Esophagus squamous epithelium (tissue), 5 donors: ENCODE measurements at regions not wholly inside any gene's neighbourhood (a gene's known extent, or its start where the extent isn't known, plus 50 kb on each side); places are given as distances from the start of the nearest gene placed in this dataset.
"Not testable (repeated sequence)": the region's sequence is repeated elsewhere in the genome, so short reads cannot be mapped to it uniquely, and the experiment has no call there.

ENCODE experiments used
- DNase-seq: peaks from one replicate; lab custom pipeline; 2025; lab: John Stamatoyannopoulos, UW
- H3K27ac ChIP-seq, 4 donors: fragments of 200-600 bp; sonication (generic); one replicate each; pipeline ENCODE4 v1.5.1; 2016 to 2019; ENCODE audit warnings: mild to moderate bottlenecking in 1 of 4
- H3K27me3 ChIP-seq, 4 donors: fragments of 200-600 bp; sonication (generic); 1 replicate in 3 of 4; 2 replicates in 1 of 4; pipeline versions ENCODE4 v1.5.1 to v1.6.0; 2017 to 2021; ENCODE audit warnings: antibody characterized with exemption in 1 of 4
- H3K36me3 ChIP-seq, 3 donors: fragments of 200-600 bp; sonication (generic); one replicate each; pipeline ENCODE4 v1.5.1; 2016 to 2019
- H3K4me1 ChIP-seq, 3 donors: fragments of 200-600 bp; sonication (generic); one replicate each; pipeline ENCODE4 v1.5.1; 2017 to 2019
- H3K4me3 ChIP-seq, 4 donors: fragments of 200-600 bp; sonication (generic); 1 replicate in 3 of 4; 2 replicates in 1 of 4; pipeline ENCODE4 v1.5.1; 2016 to 2019; ENCODE audit warnings: mild to moderate bottlenecking in 2 of 4, moderate library complexity in 1 of 4
- H3K9me3 ChIP-seq, 3 donors: fragments of 200-600 bp; sonication (generic); one replicate each; pipeline ENCODE4 v1.5.1; 2016 to 2019
- POLR2A ChIP-seq, 4 donors: fragments of 450-650 bp; IDR thresholded peaks; one replicate each; pipeline ENCODE4 v1.6.1; 2017; ENCODE audit warnings: antibody characterized with exemption in 4 of 4, mild to moderate bottlenecking in 4 of 4, moderate library complexity in 3 of 4
- WGBS, 2 donors: methylation state at CpG; one replicate each; pipeline ENCODE4 v1.1.5; 2018; 5-methylcytosine and 5-hydroxymethylcytosine counted together
- intact Hi-C: fragments of 100-400 bp; cut with DNase I; formaldehyde crosslinking; loops from one replicate; pipeline ENCODE4 v1.15.0; 2022
- TF ChIP-seq, protein P1 (sequence below), 6 experiments: fragments of 450-650 bp in 4 of 6; fragments of 200-600 bp in 2 of 6; sonication (generic) in 2 of 6; IDR thresholded peaks; one replicate each; pipeline ENCODE4 v1.5.1; 2016 to 2019; ENCODE audit warnings: antibody characterized with exemption in 6 of 6, mild to moderate bottlenecking in 4 of 6, moderate library complexity in 4 of 6
- donor health status: DM: yes; HTN: yes; CAD: no.

DNA sequence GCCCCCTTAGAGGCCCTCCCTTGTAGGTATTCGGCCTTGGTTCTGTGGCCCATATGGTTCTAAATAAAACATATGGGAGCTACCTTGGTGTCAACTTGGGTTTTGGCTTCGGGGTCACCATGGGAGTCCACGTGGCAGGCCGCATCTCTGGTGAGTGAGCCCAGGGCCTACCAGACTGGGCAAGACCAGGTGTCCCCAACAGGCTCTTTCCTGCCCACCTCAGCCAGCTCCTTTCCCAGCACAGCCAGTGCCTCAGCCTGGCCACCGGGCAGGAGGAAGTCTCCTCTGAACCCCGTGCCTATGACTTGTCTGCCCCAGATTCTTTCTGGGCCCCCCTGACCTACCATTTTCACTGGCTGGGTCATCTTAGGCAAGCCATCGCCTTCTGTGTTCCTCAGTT is 268.8 kb upstream of the TEKT4 start:
- intact Hi-C loops, result no loop called here
- H3K9me3 ChIP-seq, result no peaks in the 10 kb centered on the region
- 73 to 92% methylated on average over 4 to 7 of the region's 7 CpGs for WGBS, 2 donors
- no peak for DNase-seq
- no peak overlapping the region for H3K4me3 ChIP-seq
- H3K27ac ChIP-seq, result no peak overlapping the region
- no peaks in the 10 kb centered on the region for H3K27me3 ChIP-seq
- H3K4me1 ChIP-seq, result no peaks in the 10 kb centered on the region
- H3K36me3 ChIP-seq, result no peaks in the 10 kb centered on the region
- TF ChIP-seq, protein P1, sequence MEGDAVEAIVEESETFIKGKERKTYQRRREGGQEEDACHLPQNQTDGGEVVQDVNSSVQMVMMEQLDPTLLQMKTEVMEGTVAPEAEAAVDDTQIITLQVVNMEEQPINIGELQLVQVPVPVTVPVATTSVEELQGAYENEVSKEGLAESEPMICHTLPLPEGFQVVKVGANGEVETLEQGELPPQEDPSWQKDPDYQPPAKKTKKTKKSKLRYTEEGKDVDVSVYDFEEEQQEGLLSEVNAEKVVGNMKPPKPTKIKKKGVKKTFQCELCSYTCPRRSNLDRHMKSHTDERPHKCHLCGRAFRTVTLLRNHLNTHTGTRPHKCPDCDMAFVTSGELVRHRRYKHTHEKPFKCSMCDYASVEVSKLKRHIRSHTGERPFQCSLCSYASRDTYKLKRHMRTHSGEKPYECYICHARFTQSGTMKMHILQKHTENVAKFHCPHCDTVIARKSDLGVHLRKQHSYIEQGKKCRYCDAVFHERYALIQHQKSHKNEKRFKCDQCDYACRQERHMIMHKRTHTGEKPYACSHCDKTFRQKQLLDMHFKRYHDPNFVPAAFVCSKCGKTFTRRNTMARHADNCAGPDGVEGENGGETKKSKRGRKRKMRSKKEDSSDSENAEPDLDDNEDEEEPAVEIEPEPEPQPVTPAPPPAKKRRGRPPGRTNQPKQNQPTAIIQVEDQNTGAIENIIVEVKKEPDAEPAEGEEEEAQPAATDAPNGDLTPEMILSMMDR (IDR thresholded peaks at IDR 0.05), result no peak
- no peak for TF ChIP-seq POLR2A (IDR thresholded peaks at IDR 0.05)

GRCh38 chr2:94622113-94622618 is 249.1 kb upstream of the TEKT4 start:
- Histone ChIP-seq H3K4me1 (no peaks in the 10 kb centered on the region), H3K27me3 (peaks cover 0 to 6% (median 0%) of the 10 kb centered on the region in 4 donors), H3K27ac (no peak overlapping the region), H3K4me3 (no peak overlapping the region), H3K9me3 (no peaks in the 10 kb centered on the region), H3K36me3 (no peaks in the 10 kb centered on the region)
- no peak for DNase-seq
- no peak for TF ChIP-seq POLR2A (IDR thresholded peaks at IDR 0.05)
- TF ChIP-seq, protein P1 (IDR thresholded peaks at IDR 0.05), result no peak
- WGBS, 2 donors, result 80 to 88% methylated on average over 4 to 10 of the region's 39 CpGs
- intact Hi-C loops, result no loop called here

DNA sequence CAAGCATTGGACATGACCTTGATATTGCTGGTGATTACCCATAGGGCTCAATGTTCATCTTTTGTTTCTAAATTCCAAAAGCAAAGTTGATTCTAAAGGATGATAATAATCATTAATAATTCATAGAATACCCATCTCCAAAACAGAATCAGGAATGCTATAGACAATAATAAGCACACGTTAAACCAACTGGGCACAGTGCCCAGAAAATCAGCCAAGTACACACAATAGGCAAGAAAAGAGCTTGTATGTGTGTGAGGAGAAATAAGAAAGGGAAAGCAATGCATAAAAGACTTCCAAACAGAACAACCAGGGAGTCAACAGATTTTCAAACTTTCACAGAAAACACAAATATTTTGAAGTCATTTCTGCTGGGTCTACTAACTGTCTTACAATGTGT is 242.3 kb upstream of the TEKT4 start:
- DNase-seq, H3K36me3 ChIP-seq, H3K27ac ChIP-seq, H3K4me3 ChIP-seq, H3K27me3 ChIP-seq, H3K4me1 ChIP-seq, H3K9me3 ChIP-seq, intact Hi-C loops: not testable (repeated sequence)
- 9 to 40% methylated on average over 1 of the region's 1 CpG for WGBS, 2 donors

DNA sequence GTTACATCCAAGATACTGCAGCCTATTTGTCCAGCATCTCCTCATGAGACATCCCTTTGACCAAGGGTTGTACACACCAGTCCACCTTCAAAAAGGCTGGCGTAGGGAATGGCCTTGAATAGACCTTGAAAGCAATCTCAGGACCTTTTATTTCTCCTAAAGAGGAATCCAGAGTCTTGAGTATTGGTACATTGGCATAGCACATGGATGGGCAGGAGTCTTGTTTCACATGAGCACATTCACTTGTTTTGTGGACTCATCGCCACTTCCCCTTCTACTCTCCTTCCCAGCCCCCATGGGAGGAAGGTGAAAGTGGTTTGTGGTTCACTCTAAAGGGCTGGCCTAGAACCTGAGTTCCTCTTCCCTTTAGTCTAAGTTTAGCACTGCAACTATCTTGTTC is 229.8 kb upstream of the TEKT4 start:
- DNase-seq, H3K27me3 ChIP-seq, H3K4me3 ChIP-seq, H3K4me1 ChIP-seq, H3K36me3 ChIP-seq, H3K27ac ChIP-seq, H3K9me3 ChIP-seq, intact Hi-C loops: not testable (repeated sequence)
- 50% methylated on average over 1 of the region's 2 CpGs; no CpG with 5 or more reads in 1 of the 2 donors for WGBS, 2 donors

DNA sequence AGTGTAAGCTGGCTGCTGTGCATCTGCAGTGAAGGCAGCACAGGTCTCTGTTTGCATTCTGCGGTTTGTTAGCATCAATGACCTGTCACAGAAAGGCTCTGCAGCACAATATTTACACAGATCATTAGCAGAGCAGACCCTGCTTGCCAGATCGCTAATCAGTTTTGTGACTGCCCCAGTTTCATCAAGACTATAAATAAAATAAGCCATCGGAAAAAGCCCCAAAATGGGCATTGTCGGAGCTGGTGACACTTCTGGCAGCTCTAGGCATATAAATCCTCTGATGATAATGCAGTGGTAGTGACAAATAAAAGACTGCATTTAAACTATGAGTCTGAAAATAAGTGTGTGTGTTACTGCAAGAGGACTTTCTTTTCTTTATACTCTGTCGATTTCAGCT is 219.1 kb upstream of the TEKT4 start:
- 37 to 60% methylated on average over 5 of the region's 5 CpGs for WGBS, 2 donors
- not testable (repeated sequence) for H3K9me3 ChIP-seq, H3K4me3 ChIP-seq

GRCh38 chr2:94669858-94670257 is 201.4 kb upstream of the TEKT4 start:
- DNase-seq, H3K27ac ChIP-seq, intact Hi-C loops, H3K9me3 ChIP-seq, H3K4me3 ChIP-seq, H3K36me3 ChIP-seq, H3K27me3 ChIP-seq, H3K4me1 ChIP-seq: not testable (repeated sequence)
- 36 to 44% methylated on average over 1 of the region's 1 CpG for WGBS, 2 donors

More for the DNA sequence above, 219.1 kb upstream of the TEKT4 start:
- intact Hi-C loops, H3K4me1 ChIP-seq, H3K36me3 ChIP-seq, H3K27ac ChIP-seq, H3K27me3 ChIP-seq, DNase-seq: not testable (repeated sequence)

GRCh38 chr2:94694236-94694635 is 177.0 kb upstream of the TEKT4 start:
- H3K9me3 ChIP-seq, H3K36me3 ChIP-seq, DNase-seq, H3K4me1 ChIP-seq, intact Hi-C loops, H3K4me3 ChIP-seq, H3K27me3 ChIP-seq, H3K27ac ChIP-seq: not testable (repeated sequence)
- 73 to 78% methylated on average over 3 of the region's 3 CpGs for WGBS, 2 donors

DNA sequence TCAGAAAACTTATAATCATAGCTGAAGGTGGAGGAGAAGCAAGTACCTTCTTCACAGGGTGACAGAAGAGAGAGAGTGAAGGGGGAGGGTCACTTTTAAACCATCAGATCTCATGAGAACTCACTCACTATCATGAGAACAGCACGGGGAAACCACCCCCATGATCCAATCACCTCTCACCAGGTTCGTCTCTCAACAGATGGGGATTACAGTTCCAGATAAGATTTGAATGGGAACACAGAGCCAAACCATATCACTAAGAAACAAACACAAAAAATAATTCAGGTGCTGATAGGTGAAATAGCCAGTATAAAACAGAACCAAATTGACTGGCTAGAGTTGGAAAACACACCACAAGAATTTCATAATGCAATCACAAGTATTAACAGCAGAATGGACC is 162.2 kb upstream of the TEKT4 start:
- H3K9me3 ChIP-seq, H3K27ac ChIP-seq, H3K4me1 ChIP-seq, DNase-seq, H3K4me3 ChIP-seq, H3K36me3 ChIP-seq, H3K27me3 ChIP-seq, intact Hi-C loops: not testable (repeated sequence)
- WGBS, 2 donors, result 12 to 17% methylated on average over 2 of the region's 2 CpGs
